PC-3 (cell line): ENCODE measurements at regions not wholly inside any gene's neighbourhood (a gene's known extent, or its start where the extent isn't known, plus 50 kb on each side); places are given as distances from the start of the nearest gene placed in this dataset.

ENCODE experiments used
- ATAC-seq: fragments of 200-7000 bp; cut with Tn5 transposase; 2 replicates; pipeline ENCODE4 v1.9.1; 2020; ENCODE audit warnings: mild to moderate bottlenecking, moderate library complexity
- BruUV-seq: library from RNA; stranded (reverse); fragments of 400-500 nt; replicated peaks from 2 replicates; lab custom pipeline; 2021; lab: Mats Ljungman, UMichigan
- CTCF ChIA-PET: fragments of 300-600 bp; sonication (Branson Sonifier 250); formaldehyde crosslinking; loops from one replicate; lab custom pipeline; 2022; ENCODE audit warnings: antibody characterized with exemption; lab: Charles Lee
- POLR2A ChIA-PET: fragments of 300-600 bp; sonication (Branson Sonifier 250); formaldehyde crosslinking; loops from one replicate; lab custom pipeline; 2022; ENCODE audit warnings: antibody characterized with exemption; ENCODE audit not compliant: unreplicated experiment; lab: Charles Lee
- DNase-seq: peaks from one replicate; pipeline ENCODE4 v3.0.0-alpha.2; 2015
- H2AFZ ChIP-seq: fragments of 300-600 bp; sonication (generic); 2 replicates; pipeline ENCODE4 v1.6.0; 2016; ENCODE audit warnings: antibody characterized with exemption, low read length
- H3F3A ChIP-seq: fragments of 300-600 bp; sonication (generic); one replicate; pipeline ENCODE4 v1.6.0; 2017; ENCODE audit warnings: antibody characterized with exemption, low read length, control low read depth, mild to moderate bottlenecking; ENCODE audit not compliant: unreplicated experiment
- H3K27ac ChIP-seq: fragments of 300-600 bp; sonication (generic); 2 replicates; pipeline ENCODE4 v1.5.1; 2016; ENCODE audit warnings: mild to moderate bottlenecking, low read length
- H3K27me3 ChIP-seq: fragments of 300-600 bp; sonication (generic); 2 replicates; pipeline ENCODE4 v1.6.1; 2016; ENCODE audit warnings: low read length, mixed read lengths
- H3K36me3 ChIP-seq: fragments of 300-600 bp; sonication (generic); 2 replicates; pipeline ENCODE4 v1.6.1; 2016; ENCODE audit warnings: low read depth, mixed run types, low read length, mixed read lengths
- H3K4me1 ChIP-seq: fragments of 300-600 bp; sonication (generic); 2 replicates; pipeline ENCODE4 v1.5.1; 2016; ENCODE audit warnings: low read length; ENCODE audit not compliant: insufficient read depth
- H3K4me2 ChIP-seq: fragments of 300-600 bp; sonication (generic); 2 replicates; pipeline ENCODE4 v1.6.0; 2016; ENCODE audit warnings: low read length
- H3K4me3 ChIP-seq: fragments of 300-600 bp; sonication (generic); 2 replicates; pipeline ENCODE4 v1.5.1; 2016; ENCODE audit warnings: mild to moderate bottlenecking, low read length, mixed read lengths
- H3K79me2 ChIP-seq: fragments of 300-600 bp; sonication (generic); 2 replicates; pipeline ENCODE4 v1.6.1; 2017; ENCODE audit warnings: low read length, mixed read lengths
- H3K9ac ChIP-seq: fragments of 300-600 bp; sonication (generic); 2 replicates; pipeline ENCODE4 v1.6.0; 2016; ENCODE audit warnings: mild to moderate bottlenecking, low read length
- H3K9me2 ChIP-seq: fragments of 300-600 bp; sonication (generic); replicated peaks from 2 replicates; pipeline ENCODE4 v1.6.1; 2016; ENCODE audit warnings: mixed run types, low read length, mixed read lengths
- H3K9me3 ChIP-seq: fragments of 300-600 bp; sonication (generic); 2 replicates; pipeline ENCODE4 v1.6.1; 2016; ENCODE audit warnings: low read length, mixed read lengths
- H4K20me1 ChIP-seq: fragments of 300-600 bp; sonication (generic); 2 replicates; pipeline ENCODE4 v1.6.1; 2016; ENCODE audit warnings: low read length, mixed read lengths
- EZH2 ChIP-seq: fragments of 300-600 bp; sonication (generic); IDR thresholded peaks from one replicate; pipeline ENCODE4 v1.6.1; 2017; ENCODE audit warnings: antibody characterized with exemption, mild to moderate bottlenecking, low read length; ENCODE audit not compliant: unreplicated experiment
- EZH2phosphoT487 ChIP-seq: fragments of 300-600 bp; sonication (generic); IDR thresholded peaks from 2 replicates; pipeline ENCODE4 v1.6.1; 2018; ENCODE audit warnings: mild to moderate bottlenecking, antibody characterized with exemption, low read length, borderline replicate concordance
- intact Hi-C: fragments of 100-400 bp; cut with micrococcal nuclease; formaldehyde crosslinking; loops from 2 replicates; pipeline ENCODE4 v1.9.0; 2023
- TF ChIP-seq, protein P1 (sequence below): fragments of 300-600 bp; sonication (generic); conservative IDR thresholded peaks from 2 replicates; pipeline ENCODE4 v1.5.1; 2017; ENCODE audit warnings: antibody characterized with exemption, low read depth, mild to moderate bottlenecking, low read length

DNA sequence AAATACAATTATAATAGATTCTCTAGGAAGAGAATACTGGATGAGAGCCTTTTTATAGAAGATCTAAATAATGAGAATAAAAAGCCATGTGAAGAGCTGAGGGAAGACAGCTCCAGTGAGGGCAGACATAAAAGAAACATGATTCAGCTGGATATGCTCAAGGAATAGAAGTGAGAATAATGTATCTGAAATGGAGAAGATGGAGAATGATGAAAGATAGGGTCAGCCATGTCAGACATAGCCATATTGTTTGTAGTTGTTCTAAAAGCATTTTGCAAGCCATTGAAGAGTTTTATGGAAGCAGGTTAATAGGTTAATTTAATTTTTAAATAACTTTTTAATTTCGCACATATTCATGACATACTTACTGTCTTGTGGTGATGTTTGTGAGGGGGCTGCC, 713.5 kb upstream of the ARPP21 start:
- Histone ChIP-seq H3K4me1 (no peaks in the 10 kb centered on the region), H3K9ac (no peak overlapping the region), H3K27me3 (no peaks in the 10 kb centered on the region), H4K20me1 (no peaks in the 10 kb centered on the region), H2AFZ (no peak overlapping the region), H3K79me2 (no peaks in the 10 kb centered on the region), H3F3A (no peaks in the 10 kb centered on the region), H3K9me3 (peaks cover 28% of the 10 kb centered on the region), H3K4me3 (no peak overlapping the region), H3K36me3 (no peaks in the 10 kb centered on the region), H3K4me2 (no peak overlapping the region), H3K9me2 (no peaks in the 10 kb centered on the region), H3K27ac (no peak overlapping the region)
- intact Hi-C loops = no loop called here
- ATAC-seq = no peak
- no peak for DNase-seq
- ChIA-PET POLR2A (no interaction called here), CTCF (no interaction called here)
- no TSS peak for BruUV-seq
- no peak for TF ChIP-seq EZH2phosphoT487
- no peak for TF ChIP-seq EZH2
- TF ChIP-seq, protein P1, sequence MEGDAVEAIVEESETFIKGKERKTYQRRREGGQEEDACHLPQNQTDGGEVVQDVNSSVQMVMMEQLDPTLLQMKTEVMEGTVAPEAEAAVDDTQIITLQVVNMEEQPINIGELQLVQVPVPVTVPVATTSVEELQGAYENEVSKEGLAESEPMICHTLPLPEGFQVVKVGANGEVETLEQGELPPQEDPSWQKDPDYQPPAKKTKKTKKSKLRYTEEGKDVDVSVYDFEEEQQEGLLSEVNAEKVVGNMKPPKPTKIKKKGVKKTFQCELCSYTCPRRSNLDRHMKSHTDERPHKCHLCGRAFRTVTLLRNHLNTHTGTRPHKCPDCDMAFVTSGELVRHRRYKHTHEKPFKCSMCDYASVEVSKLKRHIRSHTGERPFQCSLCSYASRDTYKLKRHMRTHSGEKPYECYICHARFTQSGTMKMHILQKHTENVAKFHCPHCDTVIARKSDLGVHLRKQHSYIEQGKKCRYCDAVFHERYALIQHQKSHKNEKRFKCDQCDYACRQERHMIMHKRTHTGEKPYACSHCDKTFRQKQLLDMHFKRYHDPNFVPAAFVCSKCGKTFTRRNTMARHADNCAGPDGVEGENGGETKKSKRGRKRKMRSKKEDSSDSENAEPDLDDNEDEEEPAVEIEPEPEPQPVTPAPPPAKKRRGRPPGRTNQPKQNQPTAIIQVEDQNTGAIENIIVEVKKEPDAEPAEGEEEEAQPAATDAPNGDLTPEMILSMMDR = no peak

DNA sequence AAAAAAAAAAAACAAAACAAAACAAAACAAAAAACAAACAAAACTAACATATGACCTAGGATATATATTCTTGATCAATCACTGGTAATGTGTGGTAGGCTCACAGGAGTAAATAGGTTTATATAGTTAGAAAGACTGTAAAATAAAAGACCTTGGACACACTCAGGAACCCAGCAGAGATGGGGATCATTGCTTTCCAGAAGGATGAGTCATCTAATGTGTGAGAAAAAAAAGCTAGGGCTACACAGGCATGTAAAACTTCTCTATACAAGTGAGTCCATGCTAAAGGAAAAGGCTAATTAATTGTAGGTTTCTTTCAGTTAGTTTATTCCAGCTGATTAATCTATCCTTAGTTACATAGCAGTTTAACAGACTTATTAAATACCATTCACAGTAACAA, 710.3 kb upstream of the ARPP21 start:
- Histone ChIP-seq H3K4me1 (no peaks in the 10 kb centered on the region), H3K9ac (no peak overlapping the region), H3K27me3 (no peaks in the 10 kb centered on the region), H3K9me2 (no peaks in the 10 kb centered on the region), H3K9me3 (peaks cover 20% of the 10 kb centered on the region), H3K27ac (no peak overlapping the region), H3K4me2 (no peak overlapping the region), H2AFZ (no peak overlapping the region), H3K4me3 (no peak overlapping the region), H3F3A (no peaks in the 10 kb centered on the region), H3K79me2 (no peaks in the 10 kb centered on the region), H3K36me3 (no peaks in the 10 kb centered on the region), H4K20me1 (no peaks in the 10 kb centered on the region)
- POLR2A ChIA-PET = no interaction called here
- CTCF ChIA-PET = no interaction called here
- intact Hi-C loops = no loop called here
- ATAC-seq (no peak), DNase-seq (no peak)
- BruUV-seq = no TSS peak
- TF ChIP-seq, protein P1 = no peak
- TF ChIP-seq EZH2phosphoT487 (no peak), EZH2 (no peak)

DNA sequence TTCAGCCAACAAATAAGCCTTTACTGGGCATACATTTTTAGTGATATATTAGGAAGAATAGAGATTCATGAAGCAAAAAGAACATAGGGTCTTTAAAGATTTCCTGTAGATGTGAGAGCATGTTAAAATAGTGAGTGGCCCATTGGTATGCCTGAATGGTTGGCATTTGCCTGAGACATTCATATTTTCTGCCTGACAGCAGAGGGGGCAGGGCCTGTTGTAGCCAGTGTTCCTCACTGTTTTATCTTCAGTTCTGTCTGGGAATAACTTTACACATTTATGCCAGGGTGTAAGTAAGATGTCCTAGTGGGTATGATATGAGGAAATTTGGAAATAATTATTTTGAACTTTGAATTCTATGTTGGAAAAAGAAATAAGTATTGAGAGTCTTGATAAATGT, 704.7 kb upstream of the ARPP21 start:
- POLR2A ChIA-PET = no interaction called here
- CTCF ChIA-PET = no interaction called here
- Histone ChIP-seq H2AFZ (no peak overlapping the region), H3K4me2 (no peak overlapping the region), H3K27ac (no peak overlapping the region), H4K20me1 (no peaks in the 10 kb centered on the region), H3K27me3 (no peaks in the 10 kb centered on the region), H3K4me1 (no peaks in the 10 kb centered on the region), H3K79me2 (no peaks in the 10 kb centered on the region), H3K36me3 (no peaks in the 10 kb centered on the region), H3K9me3 (peaks cover 25% of the 10 kb centered on the region), H3K4me3 (no peak overlapping the region), H3K9me2 (no peaks in the 10 kb centered on the region), H3F3A (no peaks in the 10 kb centered on the region), H3K9ac (no peak overlapping the region)
- BruUV-seq = no TSS peak
- DNase-seq (no peak), ATAC-seq (no peak)
- TF ChIP-seq, protein P1 = no peak
- TF ChIP-seq EZH2phosphoT487 = no peak
- intact Hi-C loops = no loop called here
